ENCODE measurements at regions not wholly inside any gene's neighbourhood (a gene's known extent, or its start where the extent isn't known, plus 50 kb on each side); places are given as distances from the start of the nearest gene placed in this dataset.

DNA sequence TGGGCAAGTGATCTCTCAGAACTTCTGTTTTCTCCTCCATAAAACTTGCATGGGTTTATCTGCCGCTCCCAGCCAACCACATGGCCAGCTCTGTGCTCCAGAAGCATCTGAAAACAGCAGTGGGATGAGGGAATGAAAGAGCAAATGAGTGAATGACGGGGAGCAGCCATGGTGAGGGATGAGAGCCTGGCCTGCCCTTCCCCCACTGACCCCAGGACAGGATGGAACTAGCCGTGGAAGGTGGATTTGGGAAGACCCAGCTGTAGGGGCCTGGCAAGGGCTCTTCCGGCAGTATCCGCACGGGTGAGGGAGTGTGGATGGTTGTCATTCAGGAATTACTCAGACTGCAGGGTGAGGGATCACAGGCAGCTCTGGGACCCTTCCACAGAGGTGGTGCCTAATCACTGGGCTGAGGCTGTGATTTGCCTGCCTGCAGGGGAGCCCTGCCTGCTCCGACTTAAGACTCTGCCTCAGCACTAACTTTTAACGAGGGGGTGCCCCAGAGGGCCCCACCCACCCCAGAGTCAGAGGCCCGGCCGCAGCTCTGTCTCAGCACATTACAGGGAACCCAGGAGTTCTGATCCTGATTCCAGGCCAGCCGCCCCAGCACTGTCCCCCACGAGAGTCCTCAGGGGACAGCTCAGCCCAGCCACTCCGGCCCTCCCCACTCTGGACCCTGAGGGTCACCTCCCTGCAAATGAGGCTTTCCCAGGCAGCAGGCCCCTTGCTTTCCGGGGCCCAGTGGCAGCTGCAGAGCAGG lies 136.8 kb upstream of the C14orf180 start:
- TF ChIP-seq, protein P1, sequence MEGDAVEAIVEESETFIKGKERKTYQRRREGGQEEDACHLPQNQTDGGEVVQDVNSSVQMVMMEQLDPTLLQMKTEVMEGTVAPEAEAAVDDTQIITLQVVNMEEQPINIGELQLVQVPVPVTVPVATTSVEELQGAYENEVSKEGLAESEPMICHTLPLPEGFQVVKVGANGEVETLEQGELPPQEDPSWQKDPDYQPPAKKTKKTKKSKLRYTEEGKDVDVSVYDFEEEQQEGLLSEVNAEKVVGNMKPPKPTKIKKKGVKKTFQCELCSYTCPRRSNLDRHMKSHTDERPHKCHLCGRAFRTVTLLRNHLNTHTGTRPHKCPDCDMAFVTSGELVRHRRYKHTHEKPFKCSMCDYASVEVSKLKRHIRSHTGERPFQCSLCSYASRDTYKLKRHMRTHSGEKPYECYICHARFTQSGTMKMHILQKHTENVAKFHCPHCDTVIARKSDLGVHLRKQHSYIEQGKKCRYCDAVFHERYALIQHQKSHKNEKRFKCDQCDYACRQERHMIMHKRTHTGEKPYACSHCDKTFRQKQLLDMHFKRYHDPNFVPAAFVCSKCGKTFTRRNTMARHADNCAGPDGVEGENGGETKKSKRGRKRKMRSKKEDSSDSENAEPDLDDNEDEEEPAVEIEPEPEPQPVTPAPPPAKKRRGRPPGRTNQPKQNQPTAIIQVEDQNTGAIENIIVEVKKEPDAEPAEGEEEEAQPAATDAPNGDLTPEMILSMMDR (IDR thresholded peaks at IDR 0.05 in 4 of 5, conservative IDR thresholded peaks at IDR 0.05 in 1 of 5): no peak
- TF ChIP-seq POLR2A (IDR thresholded peaks at IDR 0.05): no peak
